ENCODE measurements at regions not wholly inside any gene's neighbourhood (a gene's known extent, or its start where the extent isn't known, plus 50 kb on each side); places are given as distances from the start of the nearest gene placed in this dataset.

GRCh38 chr9:118318770-118319431 lies 614.7 kb downstream of the TLR4 start:
- no peak overlapping the region for H3K27ac ChIP-seq
- H3K4me3 ChIP-seq: no peak overlapping the region
- 0 to 83% (median 42%) methylated on average over 1 of the region's 1 CpG; no CpG with 5 or more reads in 4 of the 10 experiments for WGBS, 10 experiments
- H3K4me1 ChIP-seq (replicated peaks in 1 of 2): peaks cover 0 to 2% of the 10 kb centered on the region in 2 donors
- ATAC-seq (replicated peaks in 6 of 8): peak in 4 of 8 experiments; percentile 51 to 80 (median 71)
- in situ Hi-C loops (cut with MboI; ENCODE audit: low pct_unique_long_range_greater_than_20kb in 2 of 9, low sequenced_read_pairs in 9 of 9, unreplicated experiment in 9 of 9): loop anchor here in 1 of 9 experiments (25.0 kb wide), 1 partner anchor 532 kb away; no protein-coding TSS in a partner anchor

DNA sequence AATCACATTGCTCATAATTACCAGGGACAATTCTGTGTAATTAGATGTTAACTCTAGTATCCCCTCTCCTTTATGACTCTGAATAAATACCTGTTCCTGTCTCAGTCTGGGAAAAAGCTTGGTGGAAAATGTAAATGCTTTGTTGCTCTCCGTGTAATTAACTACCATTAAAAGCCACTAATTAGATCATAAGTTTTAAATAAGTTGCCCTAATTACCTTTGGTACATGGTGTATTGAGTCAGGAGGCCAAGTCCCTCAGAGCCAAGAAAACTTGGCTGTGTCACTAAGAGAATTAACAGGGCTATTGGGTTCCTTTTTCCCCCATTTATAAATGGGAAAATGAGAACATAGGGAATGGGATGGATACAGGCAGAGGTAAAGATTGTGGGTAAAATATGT lies 617.6 kb downstream of the TLR4 start:
- WGBS, 10 experiments: 0 to 100% (median 40%) methylated on average over 1 of the region's 1 CpG; no CpG with 5 or more reads in 3 of the 10 experiments

DNA sequence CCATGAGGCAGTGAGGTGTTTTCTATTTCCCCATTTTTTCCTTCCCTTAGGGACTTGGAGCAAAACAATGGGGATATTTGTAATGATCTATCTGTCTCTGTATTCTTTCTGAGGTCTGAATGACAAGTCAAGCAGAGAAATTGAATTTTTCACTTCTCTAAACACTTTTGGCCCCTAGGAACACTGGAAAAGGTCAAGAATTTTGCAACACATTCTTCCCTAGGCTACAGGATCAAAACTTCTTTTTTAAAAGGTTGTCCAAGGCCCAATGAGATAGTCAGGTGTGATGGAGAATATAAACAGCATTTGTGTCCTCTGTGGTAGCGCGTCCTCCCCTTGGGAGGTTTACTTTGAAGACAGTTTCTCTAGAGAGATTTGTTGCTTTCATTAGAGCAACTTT lies 620.5 kb downstream of the TLR4 start:
- WGBS, 10 experiments: 37 to 100% (median 96%) methylated on average over 2 of the region's 2 CpGs; no CpG with 5 or more reads in 1 of the 10 experiments
- no peak overlapping the region for H3K4me3 ChIP-seq
- no peak overlapping the region for H3K27ac ChIP-seq
- H3K4me1 ChIP-seq (replicated peaks in 1 of 2): no peaks in the 10 kb centered on the region
- ATAC-seq (replicated peaks in 6 of 8): no peak
- in situ Hi-C loops (cut with MboI; ENCODE audit: low pct_unique_long_range_greater_than_20kb in 2 of 9, low sequenced_read_pairs in 9 of 9, unreplicated experiment in 9 of 9): loop anchor here in 1 of 9 experiments (25.0 kb wide), 1 partner anchor 537 kb away; no protein-coding TSS in a partner anchor

More for the DNA sequence above, 617.6 kb downstream of the TLR4 start:
- no peaks in the 10 kb centered on the region for H3K4me1 ChIP-seq (replicated peaks in 1 of 2)
- no peak overlapping the region for H3K4me3 ChIP-seq
- no peak for ATAC-seq (replicated peaks in 6 of 8)
- no peak overlapping the region for H3K27ac ChIP-seq
- in situ Hi-C loops (cut with MboI; ENCODE audit: low pct_unique_long_range_greater_than_20kb in 2 of 9, low sequenced_read_pairs in 9 of 9, unreplicated experiment in 9 of 9): loop anchor here in 1 of 9 experiments (25.0 kb wide), 1 partner anchor 534 kb away; no protein-coding TSS in a partner anchor

DNA sequence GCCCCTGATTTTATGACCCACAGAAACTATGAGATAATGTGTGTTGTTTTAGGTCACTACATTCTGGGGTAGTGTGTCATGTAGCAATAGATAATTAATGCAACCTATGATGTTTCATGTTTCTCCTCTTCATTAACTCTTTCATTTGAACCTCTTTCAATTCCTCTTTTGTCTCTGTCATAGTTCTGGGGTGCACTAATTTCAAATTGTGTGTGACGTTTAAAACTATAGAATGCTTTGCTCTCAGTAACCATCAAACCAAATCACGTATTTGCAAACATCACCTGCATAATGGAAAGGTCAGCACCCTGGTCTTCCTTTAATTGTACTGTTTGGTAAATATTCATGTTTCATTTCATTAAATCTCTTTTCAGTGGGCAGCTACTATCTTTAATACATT lies 621.6 kb downstream of the TLR4 start:
- in situ Hi-C loops (cut with MboI; ENCODE audit: low pct_unique_long_range_greater_than_20kb in 2 of 9, low sequenced_read_pairs in 9 of 9, unreplicated experiment in 9 of 9): no loop called here
- Histone ChIP-seq H3K4me1 (replicated peaks in 1 of 2) (no peaks in the 10 kb centered on the region), H3K27ac (no peak overlapping the region), H3K4me3 (no peak overlapping the region)
- WGBS, 10 experiments: 0 to 100% (median 81%) methylated on average over 1 to 2 of the region's 2 CpGs; no CpG with 5 or more reads in 1 of the 10 experiments
- no peak for ATAC-seq (replicated peaks in 6 of 8)

DNA sequence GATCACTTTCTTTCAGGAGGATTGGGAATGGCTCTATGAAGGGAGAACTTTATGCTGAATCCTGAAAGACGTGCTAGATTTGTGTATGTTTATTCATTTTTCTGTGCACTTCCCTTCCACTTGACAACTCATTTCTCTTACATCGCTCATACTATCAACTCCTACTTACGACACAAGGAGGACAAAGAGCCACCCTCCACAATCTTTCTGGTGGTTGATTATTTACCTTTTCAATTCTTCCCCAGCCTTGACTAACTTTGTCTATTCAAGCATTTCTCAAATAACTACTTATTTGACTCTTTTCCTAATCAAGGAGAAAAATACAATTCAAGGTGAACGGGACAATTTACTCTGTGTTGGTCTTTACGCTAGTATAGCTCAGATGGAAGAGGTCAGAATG lies 622.1 kb downstream of the TLR4 start:
- no peaks in the 10 kb centered on the region for H3K4me1 ChIP-seq (replicated peaks in 1 of 2)
- in situ Hi-C loops (cut with MboI; ENCODE audit: low pct_unique_long_range_greater_than_20kb in 2 of 9, low sequenced_read_pairs in 9 of 9, unreplicated experiment in 9 of 9): no loop called here
- H3K27ac ChIP-seq: no peak overlapping the region
- no peak for ATAC-seq (replicated peaks in 6 of 8)
- no peak overlapping the region for H3K4me3 ChIP-seq
- WGBS, 10 experiments: 41 to 100% (median 92%) methylated on average over 1 to 5 of the region's 5 CpGs

GRCh38 chr9:118330191-118330986 lies 626.2 kb downstream of the TLR4 start:
- in situ Hi-C loops (cut with MboI; ENCODE audit: low pct_unique_long_range_greater_than_20kb in 2 of 9, low sequenced_read_pairs in 9 of 9, unreplicated experiment in 9 of 9): no loop called here
- Histone ChIP-seq H3K27ac (no peak overlapping the region), H3K4me3 (no peak overlapping the region), H3K4me1 (replicated peaks in 1 of 2) (peaks cover 0 to 1% of the 10 kb centered on the region in 2 donors)
- WGBS, 10 experiments: 7 to 100% (median 75%) methylated on average over 1 to 9 of the region's 10 CpGs; no CpG with 5 or more reads in 1 of the 10 experiments
- no peak for ATAC-seq (replicated peaks in 6 of 8)

DNA sequence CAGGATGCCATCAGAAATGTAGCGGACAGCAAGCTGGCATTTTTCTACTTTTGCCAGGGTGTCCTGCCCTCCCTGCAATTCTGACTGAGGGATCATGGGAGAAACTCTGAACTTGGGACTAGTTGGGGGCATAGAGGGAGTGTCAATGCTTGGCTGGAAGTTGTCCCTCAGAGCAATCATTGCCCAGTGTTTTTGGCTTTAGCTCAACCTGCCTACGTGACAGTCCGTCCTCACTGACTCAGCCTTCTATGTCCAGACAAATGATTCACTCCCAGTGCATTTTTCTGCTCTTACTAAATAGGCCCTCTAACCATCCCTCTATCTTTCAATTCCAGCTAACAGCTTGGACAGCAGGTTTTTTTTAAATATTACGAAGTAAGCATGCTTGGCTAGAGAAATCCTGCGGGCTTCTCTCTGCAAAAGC lies 627.4 kb downstream of the TLR4 start:
- H3K27ac ChIP-seq: no peak overlapping the region
- in situ Hi-C loops (cut with MboI; ENCODE audit: low pct_unique_long_range_greater_than_20kb in 2 of 9, low sequenced_read_pairs in 9 of 9, unreplicated experiment in 9 of 9): no loop called here
- peaks cover 0 to 14% of the 10 kb centered on the region in 2 donors for H3K4me1 ChIP-seq (replicated peaks in 1 of 2)
- WGBS, 10 experiments: 0 to 96% (median 79%) methylated on average over 1 to 5 of the region's 5 CpGs; no CpG with 5 or more reads in 1 of the 10 experiments
- no peak overlapping the region for H3K4me3 ChIP-seq
- ATAC-seq (replicated peaks in 6 of 8): peak in 3 of 8 experiments; percentile 44 to 84 (median 51)

DNA sequence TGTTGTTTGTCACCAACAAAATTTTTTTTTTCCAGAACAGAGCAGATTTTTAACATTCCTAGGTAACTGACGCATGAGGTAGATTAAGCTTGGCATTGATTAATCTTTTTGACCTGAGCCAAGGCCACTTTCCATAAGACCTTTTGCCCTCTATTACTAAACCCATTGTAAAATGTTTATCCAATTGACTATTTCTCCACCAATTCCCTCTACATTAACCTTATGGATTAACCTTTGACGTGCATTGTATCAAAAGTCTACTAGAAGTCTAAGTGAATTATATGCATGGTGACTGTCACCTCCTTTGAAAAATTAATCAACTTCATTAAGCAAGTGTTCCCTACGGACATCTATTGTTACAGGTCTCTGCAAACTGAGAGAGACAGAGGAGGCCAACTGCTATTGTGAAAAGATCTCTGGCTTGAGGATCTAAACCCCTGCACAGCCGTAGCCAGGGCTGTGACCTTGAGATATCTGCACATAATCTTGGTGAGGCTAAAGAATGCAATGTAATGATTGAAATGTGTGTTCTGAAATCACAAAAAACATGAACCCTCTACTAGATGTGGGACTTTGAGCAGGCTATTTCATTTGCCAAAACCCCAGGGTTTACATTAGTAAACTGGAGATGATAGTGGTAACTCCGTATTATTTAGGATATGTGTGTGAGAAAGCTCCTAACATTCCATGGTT lies 632.2 kb downstream of the TLR4 start:
- in situ Hi-C loops (cut with MboI; ENCODE audit: low pct_unique_long_range_greater_than_20kb in 2 of 9, low sequenced_read_pairs in 9 of 9, unreplicated experiment in 9 of 9): no loop called here
- 0 to 92% (median 33%) methylated on average over 1 to 4 of the region's 5 CpGs for WGBS, 10 experiments
- ATAC-seq (replicated peaks in 6 of 8): no peak

DNA sequence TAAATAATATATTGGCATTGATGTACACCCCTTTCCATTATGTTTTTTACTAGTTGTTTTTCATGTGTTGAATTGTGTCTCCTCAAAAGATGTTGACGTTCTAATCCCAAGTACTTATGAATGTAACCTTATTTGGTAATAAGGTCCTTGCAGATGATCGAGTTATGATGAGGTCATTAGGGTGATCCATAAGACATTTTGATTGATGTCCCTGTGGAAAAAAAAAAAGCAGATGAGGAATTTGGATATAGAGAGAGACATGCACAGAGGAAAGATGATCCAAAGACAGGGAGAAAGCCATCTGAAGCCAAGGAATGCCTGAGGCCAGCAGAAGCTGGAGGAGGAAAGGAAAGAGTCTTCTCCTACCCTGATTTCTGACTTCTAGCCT lies 632.7 kb downstream of the TLR4 start:
- Histone ChIP-seq H3K4me1 (replicated peaks in 1 of 2) (peaks cover 4 to 17% of the 10 kb centered on the region in 2 donors), H3K27ac (no peak overlapping the region), H3K4me3 (no peak overlapping the region)
- 8 to 100% (median 85%) methylated on average over 1 to 2 of the region's 2 CpGs for WGBS, 10 experiments
- no peak for ATAC-seq (replicated peaks in 6 of 8)
- in situ Hi-C loops (cut with MboI; ENCODE audit: low pct_unique_long_range_greater_than_20kb in 2 of 9, low sequenced_read_pairs in 9 of 9, unreplicated experiment in 9 of 9): no loop called here

More for the DNA sequence above, 632.2 kb downstream of the TLR4 start:
- Histone ChIP-seq H3K27ac (no peak overlapping the region), H3K4me3 (no peak overlapping the region), H3K4me1 (replicated peaks in 1 of 2) (peaks cover 4 to 17% of the 10 kb centered on the region in 2 donors)

DNA sequence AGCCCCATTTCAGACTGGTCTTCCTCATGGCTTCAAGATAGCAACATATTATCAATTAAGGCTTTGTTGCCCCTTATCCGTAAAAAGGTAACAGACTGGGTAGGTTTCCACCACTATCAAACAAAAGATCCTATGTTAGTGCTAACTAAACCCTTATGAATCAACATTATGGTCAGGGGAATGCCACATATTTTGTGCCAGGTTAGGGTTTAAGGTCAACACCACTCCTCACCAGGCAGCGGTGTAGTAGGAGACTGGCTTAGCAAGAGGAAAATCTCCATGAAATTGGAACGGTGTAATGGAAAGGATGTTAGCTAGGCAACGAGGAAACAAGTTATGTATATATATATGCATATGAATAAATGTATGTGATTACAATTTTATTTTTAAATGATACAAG lies 655.8 kb downstream of the TLR4 start:
- ATAC-seq (replicated peaks in 6 of 8): no peak
- Histone ChIP-seq H3K27ac (no peak overlapping the region), H3K4me3 (no peak overlapping the region), H3K4me1 (replicated peaks in 1 of 2) (no peaks in the 10 kb centered on the region)
- WGBS, 10 experiments: 40 to 100% (median 78%) methylated on average over 1 to 4 of the region's 4 CpGs
- in situ Hi-C loops (cut with MboI; ENCODE audit: low pct_unique_long_range_greater_than_20kb in 2 of 9, low sequenced_read_pairs in 9 of 9, unreplicated experiment in 9 of 9): no loop called here

DNA sequence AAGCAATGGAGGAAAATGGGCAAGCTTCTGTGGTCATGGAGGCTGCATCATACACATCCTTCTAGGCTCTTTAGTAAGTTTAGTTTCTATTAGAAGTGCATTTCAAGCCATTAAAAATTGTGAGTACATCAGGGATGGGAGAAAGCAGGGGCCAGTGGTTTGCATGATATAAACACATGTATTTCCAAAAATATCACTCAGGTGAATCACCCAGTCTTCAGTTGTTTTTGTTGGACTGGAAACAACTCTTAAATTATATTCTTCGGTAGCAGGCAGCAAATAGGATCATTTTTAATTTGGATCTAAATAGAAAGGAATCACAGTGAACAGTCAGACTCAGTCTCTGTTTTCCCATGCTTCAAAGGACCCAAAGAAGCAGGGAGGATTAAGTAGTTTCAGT lies 657.9 kb downstream of the TLR4 start:
- WGBS, 10 experiments: 0 to 100% (median 83%) methylated on average over 1 of the region's 1 CpG; no CpG with 5 or more reads in 5 of the 10 experiments

GRCh38 chr9:118362596-118362995 lies 658.4 kb downstream of the TLR4 start:
- ATAC-seq (replicated peaks in 6 of 8): no peak
- WGBS, 10 experiments: 19 to 75% (median 67%) methylated on average over 1 to 3 of the region's 3 CpGs; no CpG with 5 or more reads in 2 of the 10 experiments
- Histone ChIP-seq H3K4me1 (replicated peaks in 1 of 2) (no peaks in the 10 kb centered on the region), H3K27ac (no peak overlapping the region), H3K4me3 (no peak overlapping the region)
- in situ Hi-C loops (cut with MboI; ENCODE audit: low pct_unique_long_range_greater_than_20kb in 2 of 9, low sequenced_read_pairs in 9 of 9, unreplicated experiment in 9 of 9): no loop called here

More for the DNA sequence above, 657.9 kb downstream of the TLR4 start:
- Histone ChIP-seq H3K4me1 (replicated peaks in 1 of 2) (no peaks in the 10 kb centered on the region), H3K27ac (no peak overlapping the region), H3K4me3 (no peak overlapping the region)
- in situ Hi-C loops (cut with MboI; ENCODE audit: low pct_unique_long_range_greater_than_20kb in 2 of 9, low sequenced_read_pairs in 9 of 9, unreplicated experiment in 9 of 9): no loop called here
- ATAC-seq (replicated peaks in 6 of 8): no peak

Measured in motor neuron (in vitro differentiated cells).